ENCODE measurements at regions not wholly inside any gene's neighbourhood (a gene's known extent, or its start where the extent isn't known, plus 50 kb on each side); places are given as distances from the start of the nearest gene placed in this dataset.
"Not testable (repeated sequence)": the region's sequence is repeated elsewhere in the genome, so short reads cannot be mapped to it uniquely, and the experiment has no call there.

- TF ChIP-seq CTCF (IDR thresholded peaks at IDR 0.05), result no peak
- no peaks in the 10 kb centered on the region for H3K36me3 ChIP-seq
- intact Hi-C loops (cut with DNase I; ENCODE audit: low total_unique reads), result no loop called here
- H3K4me1 ChIP-seq, result peaks cover 0 to 11% (median 2%) of the 10 kb centered on the region in 4 donors
- DNase-seq, result no peak
- H3K4me3 ChIP-seq, result no peak overlapping the region
- H3K9me3 ChIP-seq, result no peaks in the 10 kb centered on the region
- H3K27me3 ChIP-seq, result no peaks in the 10 kb centered on the region
- H3K27ac ChIP-seq, result no peak overlapping the region
Observed at GRCh38 chr12:58668871-58669270, 251.4 kb downstream of the LRIG3 start.

- intact Hi-C loops (cut with DNase I; ENCODE audit: low total_unique reads), result no loop called here
- TF ChIP-seq CTCF (IDR thresholded peaks at IDR 0.05), result no peak
- no peaks in the 10 kb centered on the region for H3K9me3 ChIP-seq
- peaks cover 0 to 11% (median 2%) of the 10 kb centered on the region in 4 donors for H3K4me1 ChIP-seq
- no peak for DNase-seq
- no peak overlapping the region for H3K4me3 ChIP-seq
- no peaks in the 10 kb centered on the region for H3K27me3 ChIP-seq
- H3K27ac ChIP-seq, result no peak overlapping the region
- no peaks in the 10 kb centered on the region for H3K36me3 ChIP-seq
Observed at GRCh38 chr12:58670623-58671022, 249.7 kb downstream of the LRIG3 start.

DNA sequence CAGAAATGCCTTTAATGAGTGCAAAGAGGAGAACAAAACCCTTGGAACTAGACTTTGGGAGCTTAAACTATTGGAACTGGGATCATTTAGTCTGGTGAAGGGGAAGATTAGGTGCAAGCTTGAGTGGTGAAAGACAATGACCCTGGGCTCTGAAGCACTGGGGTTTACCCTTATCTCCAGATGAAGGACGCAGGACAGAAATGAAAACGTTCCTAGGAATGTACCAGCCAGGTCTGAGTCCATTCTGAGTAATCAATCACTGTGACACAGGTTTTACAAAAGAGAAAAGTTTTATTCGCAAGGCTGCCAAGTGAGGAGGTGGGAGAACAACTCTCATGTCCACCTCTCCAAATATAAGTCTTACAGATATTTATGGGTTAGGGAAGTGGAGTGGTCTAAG lies 249.1 kb downstream of the LRIG3 start:
- no peak overlapping the region for H3K4me3 ChIP-seq
- TF ChIP-seq CTCF (IDR thresholded peaks at IDR 0.05), result no peak
- H3K4me1 ChIP-seq, result peaks cover 0 to 11% (median 2%) of the 10 kb centered on the region in 4 donors
- H3K36me3 ChIP-seq, result no peaks in the 10 kb centered on the region
- no peaks in the 10 kb centered on the region for H3K9me3 ChIP-seq
- DNase-seq, result no peak
- H3K27me3 ChIP-seq, result no peaks in the 10 kb centered on the region
- no peak overlapping the region for H3K27ac ChIP-seq
- intact Hi-C loops (cut with DNase I; ENCODE audit: low total_unique reads), result no loop called here

- no peak overlapping the region for H3K4me3 ChIP-seq
- intact Hi-C loops (cut with DNase I; ENCODE audit: low total_unique reads), result no loop called here
- no peak for DNase-seq
- H3K36me3 ChIP-seq, result no peaks in the 10 kb centered on the region
- H3K4me1 ChIP-seq, result peaks cover 0 to 11% (median 2%) of the 10 kb centered on the region in 4 donors
- peaks cover 0 to 2% (median under 1%) of the 10 kb centered on the region in 3 donors for H3K9me3 ChIP-seq
- no peaks in the 10 kb centered on the region for H3K27me3 ChIP-seq
- TF ChIP-seq CTCF (IDR thresholded peaks at IDR 0.05), result no peak
- H3K27ac ChIP-seq, result no peak overlapping the region
Observed at GRCh38 chr12:58673021-58673420, 247.3 kb downstream of the LRIG3 start.

- H3K4me1 ChIP-seq; H3K4me3 ChIP-seq; H3K27ac ChIP-seq; intact Hi-C loops (cut with DNase I; ENCODE audit: low total_unique reads); DNase-seq; H3K27me3 ChIP-seq; H3K36me3 ChIP-seq: not testable (repeated sequence)
- H3K9me3 ChIP-seq, result peaks cover 3 to 16% (median 3%) of the 10 kb centered on the region in 3 donors
Observed at GRCh38 chr12:58677833-58678232, 242.5 kb downstream of the LRIG3 start.

DNA sequence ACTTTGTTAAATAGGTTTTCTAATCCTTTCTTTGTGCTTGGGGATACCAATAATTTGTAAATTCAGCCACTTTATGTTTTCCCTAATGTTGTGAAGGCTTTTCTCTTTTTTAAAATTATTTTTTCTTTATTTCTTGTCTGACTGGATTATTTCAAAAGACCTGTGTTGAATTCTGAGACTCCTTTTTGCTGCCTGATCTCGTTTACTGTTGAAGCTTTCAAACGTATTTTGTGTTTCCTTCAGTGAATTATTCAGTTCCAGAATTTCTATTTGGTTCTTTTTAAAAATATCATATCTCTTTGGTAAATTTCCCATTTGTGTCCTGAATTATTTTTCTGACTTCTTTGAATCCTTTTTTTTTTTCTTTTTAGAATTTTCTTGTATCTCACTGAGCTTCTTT lies 241.6 kb downstream of the LRIG3 start:
- intact Hi-C loops (cut with DNase I; ENCODE audit: low total_unique reads), result no loop called here
- Histone ChIP-seq H3K27me3 (no peaks in the 10 kb centered on the region), H3K27ac (no peak overlapping the region), H3K9me3 (peaks cover 3 to 16% (median 3%) of the 10 kb centered on the region in 3 donors), H3K36me3 (no peaks in the 10 kb centered on the region), H3K4me3 (no peak overlapping the region), H3K4me1 (no peaks in the 10 kb centered on the region)
- DNase-seq, result no peak
- no peak for TF ChIP-seq CTCF (IDR thresholded peaks at IDR 0.05)
